Heart left ventricle (tissue), 13 donors: ENCODE measurements at regions not wholly inside any gene's neighbourhood (a gene's known extent, or its start where the extent isn't known, plus 50 kb on each side); places are given as distances from the start of the nearest gene placed in this dataset.

Experiments used
- POLR2A ChIP-seq, 2 donors: fragments of 450-650 bp; IDR thresholded peaks; one replicate each; pipeline ENCODE4 v1.6.1; 2017; ENCODE audit warnings: antibody characterized with exemption in 2 of 2, mild to moderate bottlenecking in 2 of 2, moderate library complexity in 2 of 2
- TF ChIP-seq, protein P1 (sequence below), 12 donors: fragments of 200-600 bp; sonication (generic) in 4 of 12; IDR thresholded peaks; one replicate each; pipeline versions ENCODE4 v1.5.0 to v1.8.0; 2018 to 2022; ENCODE audit warnings: antibody characterized with exemption in 12 of 12, mild to moderate bottlenecking in 5 of 12
- donor health status: ischemic (EF 13 %, LVEDD 7.1; RV severe dilation, severe dysfunction).
- donor health status: DM: no; HTN: yes; CAD: no.
- donor health status: DM: no; HTN: no; CAD: no.
- donor health status: ischemic (EF 25% LVEDD 6.9; RV normal size, moderate dysfunction).
- donor health status: ischemic (EF 25% LVEDD 5.7; RV mildly dilated, moderate dysfunction).
- donor health status: ischemic (EF 35%, LVEDD 5.7; RV mildly dilated, moderate dysfunction).
- donor health status: nonischemic (EF 11% LVEDD 7.7; RV severe dilation, severe dysfunction).
- donor health status: DM: yes; HTN: yes; CAD: no.
- donor health status: PGD.
- donor health status: ischemic (EF 29% LVEDD 5.4; RV normal size, mild dysfunction).
- donor health status: nonischemic (EF 23%, LVEDD 6.1; RV moderate dilation, normal function).

DNA sequence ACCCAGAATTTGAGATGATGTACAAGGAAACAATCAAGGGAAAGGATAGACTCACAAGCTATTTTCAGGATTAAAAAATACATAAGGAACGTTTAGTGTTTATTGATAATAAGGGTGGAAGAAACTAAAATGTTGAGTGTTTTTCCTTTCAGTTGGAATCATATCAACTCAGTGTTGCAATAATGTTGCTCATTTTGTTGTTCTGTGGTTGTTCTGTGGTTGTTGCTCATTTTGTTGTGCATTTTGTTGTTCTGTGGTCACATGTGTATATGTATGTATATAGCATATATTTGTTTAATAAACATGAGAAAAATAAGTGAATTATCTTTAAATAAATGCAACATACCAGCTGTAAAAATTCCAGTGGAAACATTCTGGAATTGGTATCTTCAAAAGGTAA is 262.4 kb upstream of the SPRY2 start:
- TF ChIP-seq POLR2A (IDR thresholded peaks at IDR 0.05) = no peak
- TF ChIP-seq, protein P1, sequence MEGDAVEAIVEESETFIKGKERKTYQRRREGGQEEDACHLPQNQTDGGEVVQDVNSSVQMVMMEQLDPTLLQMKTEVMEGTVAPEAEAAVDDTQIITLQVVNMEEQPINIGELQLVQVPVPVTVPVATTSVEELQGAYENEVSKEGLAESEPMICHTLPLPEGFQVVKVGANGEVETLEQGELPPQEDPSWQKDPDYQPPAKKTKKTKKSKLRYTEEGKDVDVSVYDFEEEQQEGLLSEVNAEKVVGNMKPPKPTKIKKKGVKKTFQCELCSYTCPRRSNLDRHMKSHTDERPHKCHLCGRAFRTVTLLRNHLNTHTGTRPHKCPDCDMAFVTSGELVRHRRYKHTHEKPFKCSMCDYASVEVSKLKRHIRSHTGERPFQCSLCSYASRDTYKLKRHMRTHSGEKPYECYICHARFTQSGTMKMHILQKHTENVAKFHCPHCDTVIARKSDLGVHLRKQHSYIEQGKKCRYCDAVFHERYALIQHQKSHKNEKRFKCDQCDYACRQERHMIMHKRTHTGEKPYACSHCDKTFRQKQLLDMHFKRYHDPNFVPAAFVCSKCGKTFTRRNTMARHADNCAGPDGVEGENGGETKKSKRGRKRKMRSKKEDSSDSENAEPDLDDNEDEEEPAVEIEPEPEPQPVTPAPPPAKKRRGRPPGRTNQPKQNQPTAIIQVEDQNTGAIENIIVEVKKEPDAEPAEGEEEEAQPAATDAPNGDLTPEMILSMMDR (IDR thresholded peaks at IDR 0.05) = no peak
